ENCODE measurements at regions not wholly inside any gene's neighbourhood (a gene's known extent, or its start where the extent isn't known, plus 50 kb on each side); places are given as distances from the start of the nearest gene placed in this dataset.
A peak's percentile ranks its signal among the peaks of the same experiment; 100 is the strongest.
"Not testable (repeated sequence)": the region's sequence is repeated elsewhere in the genome, so short reads cannot be mapped to it uniquely, and the experiment has no call there.

DNA sequence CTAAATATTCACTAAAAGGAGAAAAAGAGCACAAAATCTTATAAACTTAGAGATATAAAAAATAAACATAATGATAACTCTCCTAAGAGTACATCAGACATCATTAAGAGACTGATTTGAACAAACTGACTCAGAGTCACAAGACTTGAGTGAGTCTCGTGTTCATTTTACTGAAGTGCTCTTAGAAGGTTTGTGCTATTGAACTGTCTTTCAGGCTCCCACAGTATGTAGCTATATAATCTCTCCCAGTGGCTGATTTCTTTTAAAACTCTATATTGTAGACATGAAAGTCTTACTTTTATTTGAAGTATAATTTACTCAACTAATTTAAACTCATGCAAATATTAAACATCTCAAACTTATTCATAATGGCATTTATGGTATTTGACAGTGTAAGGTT is 456.0 kb upstream of the FAM174A start:
- not testable (repeated sequence) for H3K9me3 Mint-ChIP-seq; H3K4me3 Mint-ChIP-seq; H3K36me3 Mint-ChIP-seq; H3K4me1 Mint-ChIP-seq; DNase-seq (ENCODE audit: low spot score in 2 of 2); ATAC-seq; H3K27ac Mint-ChIP-seq

DNA sequence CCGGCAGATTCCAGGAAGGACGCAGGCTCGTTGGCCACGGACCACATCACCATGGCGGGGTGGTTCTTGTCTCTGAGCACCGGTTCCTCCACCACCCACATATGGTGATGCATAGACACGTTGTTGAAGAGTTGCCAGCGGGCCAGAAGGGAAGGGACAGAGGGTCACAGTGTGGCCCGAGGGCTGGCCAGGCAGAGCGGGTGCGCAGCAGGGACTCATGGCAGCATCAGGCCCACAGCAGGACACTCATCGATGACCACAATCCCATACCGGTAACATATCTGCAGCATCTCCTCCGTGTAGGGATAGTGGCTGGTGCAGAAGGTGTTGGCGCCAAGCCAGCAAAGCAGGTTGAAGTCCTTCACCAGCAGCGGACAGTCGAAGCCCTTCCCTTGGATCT is 469.2 kb upstream of the FAM174A start:
- not testable (repeated sequence) for H3K9me3 Mint-ChIP-seq; H3K36me3 Mint-ChIP-seq; H3K27ac Mint-ChIP-seq; H3K4me3 Mint-ChIP-seq; H3K4me1 Mint-ChIP-seq; DNase-seq (ENCODE audit: low spot score in 2 of 2)
- ATAC-seq, result peak; percentile 32

DNA sequence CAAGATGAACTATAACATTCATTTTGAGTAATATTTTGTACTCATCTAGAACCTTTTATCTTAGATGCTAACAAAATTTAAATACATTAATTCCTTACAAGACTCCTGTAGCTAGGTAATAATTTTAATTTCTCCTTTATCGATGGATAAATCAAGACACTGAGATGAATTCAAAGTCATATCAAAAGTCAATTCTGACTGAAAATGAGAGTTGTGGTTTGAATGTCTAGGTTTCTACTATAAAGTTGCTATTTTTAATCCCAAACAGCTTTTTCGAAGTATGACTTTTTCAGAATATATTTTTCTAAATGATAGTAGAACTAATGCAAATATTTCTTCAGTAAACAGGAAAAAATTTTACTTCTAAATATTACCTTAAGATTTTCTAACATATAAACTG is 491.7 kb upstream of the FAM174A start:
- peaks cover 3% of the 10 kb centered on the region for H3K9me3 Mint-ChIP-seq
- no peaks in the 10 kb centered on the region for H3K36me3 Mint-ChIP-seq
- no peak overlapping the region for H3K4me3 Mint-ChIP-seq
- ATAC-seq (no peak), DNase-seq (ENCODE audit: low spot score in 2 of 2) (no peak)
- H3K27ac Mint-ChIP-seq, result no peak overlapping the region
- no peaks in the 10 kb centered on the region for H3K4me1 Mint-ChIP-seq

DNA sequence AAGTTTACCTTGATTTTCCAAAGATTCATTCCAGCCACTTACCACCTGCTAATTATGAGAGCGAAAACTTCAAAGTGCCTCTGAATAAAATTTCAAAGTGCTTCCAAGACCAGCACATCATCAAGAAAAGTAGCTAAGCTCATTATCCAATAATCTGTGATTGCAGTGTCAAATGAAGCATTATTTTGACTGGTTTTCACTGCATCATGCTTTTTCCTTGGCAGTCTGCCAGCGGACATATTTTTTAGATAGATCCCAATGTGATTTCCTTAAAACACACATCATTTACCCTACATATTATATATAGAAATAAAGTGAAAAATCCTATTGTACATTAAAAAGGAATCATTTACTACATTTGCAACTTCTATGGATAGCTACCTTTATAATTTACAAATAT is 508.6 kb upstream of the FAM174A start:
- H3K4me1 Mint-ChIP-seq, result no peaks in the 10 kb centered on the region

DNA sequence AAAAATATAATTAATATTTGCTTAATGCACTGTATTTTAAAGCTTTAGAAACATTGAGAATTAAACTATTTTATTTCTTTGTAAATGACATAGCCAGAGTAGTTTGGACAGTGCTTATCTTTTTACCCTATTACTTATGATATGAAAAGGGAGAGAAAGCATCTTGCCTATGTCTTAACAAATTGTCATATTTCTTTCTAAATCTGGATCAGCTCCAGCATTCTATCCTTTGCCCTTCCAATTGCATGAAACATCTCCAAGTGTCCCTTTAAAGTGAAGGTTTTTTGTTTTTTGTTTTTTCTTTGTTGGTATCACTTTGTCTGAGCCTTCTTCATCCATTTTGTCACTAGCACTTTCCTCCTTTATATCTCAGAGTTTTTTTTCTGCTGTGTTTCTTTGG is 511.6 kb upstream of the FAM174A start:
- Mint-ChIP-seq H3K36me3 (no peaks in the 10 kb centered on the region), H3K4me3 (no peak overlapping the region), H3K27ac (no peak overlapping the region), H3K9me3 (peaks cover 10% of the 10 kb centered on the region), H3K4me1 (no peaks in the 10 kb centered on the region)
- ATAC-seq (no peak), DNase-seq (ENCODE audit: low spot score in 2 of 2) (no peak)

More for the DNA sequence above, 508.6 kb upstream of the FAM174A start:
- DNase-seq (ENCODE audit: low spot score in 2 of 2), result no peak
- Mint-ChIP-seq H3K36me3 (no peaks in the 10 kb centered on the region), H3K27ac (no peak overlapping the region), H3K9me3 (peaks cover 18% of the 10 kb centered on the region), H3K4me3 (no peak overlapping the region)
- no peak for ATAC-seq

DNA sequence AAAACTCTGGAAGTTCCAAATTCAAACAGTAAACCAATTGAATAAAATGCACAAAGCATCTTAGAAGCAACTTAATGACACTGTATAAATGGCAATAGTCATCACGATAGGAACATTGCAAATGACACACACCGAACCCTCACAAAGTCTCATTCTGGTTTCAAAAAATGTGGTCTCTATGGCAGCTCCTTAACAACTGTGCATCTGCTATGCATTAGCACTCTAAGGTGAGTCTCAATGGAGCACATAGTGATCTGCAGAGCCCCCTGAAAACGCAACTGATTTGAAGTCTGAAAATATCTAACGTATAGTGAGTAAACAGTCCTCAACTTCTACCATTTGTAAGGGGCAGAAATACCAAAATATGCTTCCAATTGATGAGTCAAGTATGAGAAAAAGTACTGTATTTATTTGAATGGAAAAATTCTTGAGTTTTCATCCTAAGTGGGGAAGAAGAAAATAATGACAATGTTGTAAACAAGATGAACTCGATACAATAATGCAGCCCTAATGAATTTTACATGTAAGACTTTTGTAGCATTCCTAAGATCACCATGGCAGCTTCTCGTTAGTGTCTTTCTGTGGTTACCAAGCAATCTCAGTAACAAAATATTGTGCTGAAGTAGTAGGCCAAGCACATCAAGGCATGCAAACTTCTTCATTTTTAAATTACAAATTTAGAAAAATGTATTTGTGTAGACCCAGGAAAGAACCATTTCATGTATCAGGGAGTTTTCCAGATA is 517.5 kb upstream of the FAM174A start:
- ATAC-seq, result no peak

DNA sequence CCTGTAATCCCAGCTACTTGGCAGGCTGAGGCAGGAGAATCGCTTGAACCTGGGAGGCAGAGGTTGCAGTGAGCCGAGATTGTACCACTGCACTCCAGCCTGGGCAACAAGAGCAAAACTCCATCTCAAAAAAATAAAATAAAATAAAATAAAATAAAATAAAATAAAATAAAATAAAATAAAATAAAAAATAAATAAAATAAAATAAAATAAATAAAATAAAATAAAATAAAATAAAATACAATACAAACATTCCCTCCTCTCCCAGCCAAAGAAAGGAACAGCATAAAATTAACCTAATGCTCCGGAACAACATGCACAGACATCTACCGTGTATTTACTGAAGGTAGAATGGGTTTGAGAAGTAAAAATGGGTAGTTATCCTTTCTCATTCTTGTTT is 521.9 kb upstream of the FAM174A start:
- H3K9me3 Mint-ChIP-seq, result peaks cover 11% of the 10 kb centered on the region

More for the DNA sequence above, 517.5 kb upstream of the FAM174A start:
- Mint-ChIP-seq H3K27ac (no peak overlapping the region), H3K4me1 (no peaks in the 10 kb centered on the region), H3K4me3 (no peak overlapping the region), H3K36me3 (no peaks in the 10 kb centered on the region), H3K9me3 (peaks cover 8% of the 10 kb centered on the region)
- DNase-seq (ENCODE audit: low spot score in 2 of 2), result no peak

DNA sequence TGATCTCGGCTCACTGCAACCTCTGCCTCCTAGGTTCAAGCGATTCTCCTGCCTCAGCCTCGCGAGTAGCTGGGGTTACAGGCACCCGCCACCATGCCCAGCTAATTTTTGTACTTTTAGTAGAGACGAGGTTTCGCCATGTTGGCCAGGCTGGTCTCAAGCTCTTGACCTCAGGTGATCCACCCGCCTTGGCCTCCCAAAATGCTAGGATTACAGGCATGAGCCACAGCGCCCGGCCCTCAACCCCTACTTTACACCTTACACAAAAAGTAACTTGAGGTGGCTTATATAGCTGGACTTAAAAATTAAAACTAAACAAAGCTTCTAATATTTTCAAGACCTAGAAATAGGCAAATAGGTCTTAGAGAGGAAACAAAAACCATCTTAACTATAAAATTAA is 524.0 kb upstream of the FAM174A start:
- not testable (repeated sequence) for ATAC-seq; H3K4me3 Mint-ChIP-seq; H3K27ac Mint-ChIP-seq; DNase-seq (ENCODE audit: low spot score in 2 of 2); H3K4me1 Mint-ChIP-seq; H3K36me3 Mint-ChIP-seq
- peaks cover 16% of the 10 kb centered on the region for H3K9me3 Mint-ChIP-seq

More for the DNA sequence above, 521.9 kb upstream of the FAM174A start:
- H3K4me3 Mint-ChIP-seq; H3K4me1 Mint-ChIP-seq; H3K27ac Mint-ChIP-seq; DNase-seq (ENCODE audit: low spot score in 2 of 2); H3K36me3 Mint-ChIP-seq; ATAC-seq: not testable (repeated sequence)

DNA sequence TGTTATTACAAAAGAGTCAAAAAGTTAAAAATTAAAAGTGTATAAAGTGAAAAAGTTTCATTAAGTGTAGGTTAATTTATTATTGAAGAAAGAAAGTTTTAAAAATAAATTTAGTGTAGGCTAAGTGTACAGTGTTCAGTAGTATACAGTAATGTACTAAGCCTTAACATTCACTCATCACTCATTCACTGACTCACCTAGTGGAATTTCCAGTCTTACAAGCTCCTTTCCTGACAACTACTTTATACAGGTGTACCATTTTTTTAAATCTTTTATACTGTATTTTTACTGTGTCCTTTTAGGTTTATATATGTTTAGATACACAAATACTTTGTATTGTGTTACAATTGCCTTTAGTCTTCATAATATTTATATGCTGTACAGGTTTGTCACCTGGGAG is 530.2 kb upstream of the FAM174A start:
- Mint-ChIP-seq H3K4me1 (no peaks in the 10 kb centered on the region), H3K4me3 (no peak overlapping the region), H3K36me3 (no peaks in the 10 kb centered on the region), H3K27ac (no peak overlapping the region), H3K9me3 (peaks cover 16% of the 10 kb centered on the region)
- ATAC-seq (no peak), DNase-seq (ENCODE audit: low spot score in 2 of 2) (no peak)

DNA sequence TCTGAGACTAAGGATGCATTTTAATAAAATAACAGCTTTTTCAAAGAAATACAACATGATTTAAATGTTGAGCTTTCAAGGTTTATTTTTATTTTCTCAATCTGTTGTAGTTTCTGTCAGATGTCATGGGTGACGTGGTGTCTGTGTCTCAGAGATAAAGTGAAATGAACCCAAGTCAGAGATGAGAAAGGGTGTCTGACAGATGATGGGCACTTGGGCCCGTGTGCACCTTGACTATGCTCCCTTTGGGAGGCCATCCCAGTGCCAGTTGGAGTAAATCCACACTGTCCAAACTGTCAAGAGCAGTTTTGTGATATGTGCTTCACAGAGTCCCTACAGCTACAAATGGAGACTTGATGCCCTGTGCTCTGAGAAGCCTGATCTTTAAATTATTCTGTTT is 536.9 kb upstream of the FAM174A start:
- Mint-ChIP-seq H3K4me3 (no peak overlapping the region), H3K36me3 (no peaks in the 10 kb centered on the region), H3K4me1 (no peaks in the 10 kb centered on the region), H3K27ac (no peak overlapping the region), H3K9me3 (peaks cover 5% of the 10 kb centered on the region)
- ATAC-seq (no peak), DNase-seq (ENCODE audit: low spot score in 2 of 2) (no peak)

DNA sequence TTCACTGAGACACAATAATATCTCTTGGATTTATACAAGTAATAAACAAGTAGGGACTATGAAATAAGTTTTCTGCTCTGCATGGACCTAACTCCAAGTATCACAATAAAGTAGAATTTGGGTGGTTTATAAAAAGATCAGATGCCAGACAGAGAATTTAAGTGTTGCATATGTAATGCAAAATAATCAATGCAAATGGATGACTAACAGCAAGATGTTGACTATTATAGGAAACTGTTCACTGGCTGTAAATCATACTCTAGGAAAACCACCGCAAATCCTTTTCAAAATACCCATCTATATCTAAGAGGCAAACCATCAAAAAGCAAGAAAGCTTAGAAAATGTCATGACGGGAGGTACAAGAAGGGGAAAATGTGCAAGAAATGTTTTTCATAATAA is 539.8 kb upstream of the FAM174A start:
- ATAC-seq (no peak), DNase-seq (ENCODE audit: low spot score in 2 of 2) (no peak)
- Mint-ChIP-seq H3K27ac (no peak overlapping the region), H3K4me3 (no peak overlapping the region), H3K9me3 (no peaks in the 10 kb centered on the region), H3K36me3 (no peaks in the 10 kb centered on the region), H3K4me1 (no peaks in the 10 kb centered on the region)

DNA sequence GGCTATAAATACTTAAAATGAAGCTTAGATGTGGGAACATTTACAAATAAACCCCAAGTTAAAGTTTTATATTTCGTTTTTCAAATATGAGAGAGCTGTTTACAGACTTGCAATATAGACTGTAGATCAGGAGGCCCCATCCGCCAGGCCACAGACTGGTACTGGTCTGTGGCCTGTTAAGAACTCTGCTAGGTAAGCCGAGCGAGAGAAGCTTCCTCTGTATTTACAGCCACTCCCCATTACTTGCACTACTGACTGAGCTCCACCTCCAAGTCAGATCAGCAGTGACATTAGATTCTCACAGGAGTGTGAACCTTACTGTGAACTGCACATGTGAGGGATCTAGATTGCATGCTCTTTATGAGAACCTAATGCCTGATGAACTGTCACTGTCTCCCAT is 561.4 kb upstream of the FAM174A start:
- Mint-ChIP-seq H3K36me3 (no peaks in the 10 kb centered on the region), H3K9me3 (no peaks in the 10 kb centered on the region), H3K4me1 (no peaks in the 10 kb centered on the region), H3K27ac (no peak overlapping the region), H3K4me3 (no peak overlapping the region)
- DNase-seq (ENCODE audit: low spot score in 2 of 2) (no peak), ATAC-seq (no peak)

DNA sequence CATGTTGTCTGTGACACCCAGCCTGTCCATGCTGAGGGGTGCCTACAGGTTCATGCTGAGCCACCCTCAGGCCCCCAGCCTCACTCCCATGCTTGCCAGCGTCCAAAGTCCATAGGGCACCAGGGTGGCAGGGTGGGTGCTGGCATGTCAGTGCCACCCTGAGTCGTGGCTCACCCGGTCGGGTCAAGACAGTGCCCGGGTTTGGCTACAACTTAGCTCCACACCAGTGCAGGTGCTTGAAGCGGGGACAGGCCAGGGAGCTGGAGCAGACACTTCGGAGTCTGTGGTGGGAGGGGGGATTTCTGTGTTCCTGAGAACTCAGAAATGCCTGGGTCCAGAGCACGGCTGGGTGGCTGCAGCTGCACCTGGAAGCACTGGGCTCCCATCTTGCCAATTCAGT is 579.2 kb upstream of the FAM174A start:
- no peak for DNase-seq (ENCODE audit: low spot score in 2 of 2)
- H3K36me3 Mint-ChIP-seq, result no peaks in the 10 kb centered on the region
- ATAC-seq, result peak; percentile 54
- H3K27ac Mint-ChIP-seq, result no peak overlapping the region
- H3K4me3 Mint-ChIP-seq, result no peak overlapping the region
- no peaks in the 10 kb centered on the region for H3K4me1 Mint-ChIP-seq
- peaks cover 6% of the 10 kb centered on the region for H3K9me3 Mint-ChIP-seq

DNA sequence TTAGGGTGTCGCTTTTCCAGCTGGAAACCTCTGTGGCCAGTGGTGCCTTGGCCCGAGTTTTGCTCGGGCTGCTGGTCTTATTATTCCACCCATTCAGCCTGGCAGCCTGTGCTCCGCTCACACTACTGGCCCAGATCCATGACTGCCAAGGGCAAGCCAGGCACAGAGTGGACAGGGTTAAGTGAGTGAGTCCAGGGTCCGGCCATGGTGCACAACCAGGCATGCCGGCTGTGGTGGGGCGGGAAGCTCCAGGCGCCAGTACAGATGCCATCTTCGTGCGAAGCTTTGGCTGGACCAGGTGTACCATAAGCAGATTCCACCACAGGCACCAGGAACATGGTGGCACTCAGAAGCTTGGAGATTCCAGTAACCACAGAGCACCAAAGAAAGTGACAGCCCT is 580.2 kb upstream of the FAM174A start:
- no peaks in the 10 kb centered on the region for H3K36me3 Mint-ChIP-seq
- no peak overlapping the region for H3K4me3 Mint-ChIP-seq
- no peak overlapping the region for H3K27ac Mint-ChIP-seq
- no peak for DNase-seq (ENCODE audit: low spot score in 2 of 2)
- no peaks in the 10 kb centered on the region for H3K4me1 Mint-ChIP-seq
- H3K9me3 Mint-ChIP-seq, result peaks cover 6% of the 10 kb centered on the region
- ATAC-seq, result peak; percentile 38

DNA sequence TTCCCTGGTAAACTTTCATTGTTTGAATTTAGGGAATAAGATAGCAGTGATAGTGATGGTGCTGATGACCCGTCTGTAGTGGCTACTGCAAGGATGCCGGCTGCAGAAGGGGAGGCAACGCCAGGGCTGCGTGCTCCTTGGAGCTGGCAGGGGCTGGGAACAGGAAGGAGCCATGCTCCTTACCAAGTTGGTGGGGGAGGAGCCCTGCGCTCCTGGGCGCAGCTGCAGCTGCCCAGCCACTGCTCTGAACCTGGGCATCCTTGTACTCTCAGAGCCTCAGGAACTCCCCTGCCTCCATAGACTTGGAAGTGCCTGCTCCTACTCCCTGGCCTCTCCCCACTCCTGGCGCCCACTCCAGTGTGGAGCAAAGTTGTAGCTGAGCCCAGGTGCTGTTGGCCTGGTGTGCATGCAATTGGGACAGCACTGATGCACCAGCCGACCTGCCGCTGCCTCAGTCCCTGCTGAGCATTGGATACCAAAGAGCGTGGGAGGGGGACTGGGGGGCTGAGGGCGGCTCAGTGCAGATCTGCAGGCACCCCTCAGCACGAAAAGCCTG is 585.1 kb upstream of the FAM174A start:
- no peaks in the 10 kb centered on the region for H3K9me3 Mint-ChIP-seq
- no peak overlapping the region for H3K27ac Mint-ChIP-seq
- no peaks in the 10 kb centered on the region for H3K4me1 Mint-ChIP-seq
- no peak for DNase-seq (ENCODE audit: low spot score in 2 of 2)
- ATAC-seq, result peak; percentile 42
- no peaks in the 10 kb centered on the region for H3K36me3 Mint-ChIP-seq
- no peak overlapping the region for H3K4me3 Mint-ChIP-seq

DNA sequence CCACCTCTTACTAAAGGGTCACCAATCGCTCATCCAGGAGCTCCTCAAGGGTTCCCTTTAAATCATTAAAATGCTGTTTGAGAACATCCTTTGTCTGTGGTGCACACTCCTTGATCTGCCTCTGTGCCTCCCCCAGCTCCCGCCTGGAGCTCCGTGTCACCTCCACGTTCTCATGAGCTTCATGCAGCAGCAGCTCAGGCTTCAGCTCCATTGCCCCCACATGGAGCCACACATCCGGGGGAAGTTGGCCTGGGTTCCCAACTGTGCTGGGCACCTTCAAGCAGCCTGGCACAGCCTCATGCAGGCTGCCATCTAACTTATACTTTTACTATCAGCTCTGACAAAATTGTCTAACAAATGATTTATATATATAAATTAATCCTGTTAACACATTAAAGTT is 585.8 kb upstream of the FAM174A start:
- H3K4me1 Mint-ChIP-seq, result no peaks in the 10 kb centered on the region
- no peak overlapping the region for H3K27ac Mint-ChIP-seq
- no peaks in the 10 kb centered on the region for H3K36me3 Mint-ChIP-seq
- H3K4me3 Mint-ChIP-seq, result no peak overlapping the region
- ATAC-seq, result no peak
- no peaks in the 10 kb centered on the region for H3K9me3 Mint-ChIP-seq
- DNase-seq (ENCODE audit: low spot score in 2 of 2), result no peak
